ENCODE measurements at regions not wholly inside any gene's neighbourhood (a gene's known extent, or its start where the extent isn't known, plus 50 kb on each side); places are given as distances from the start of the nearest gene placed in this dataset.

GRCh38 chr3:25911525-25912295, 121.8 kb downstream of the OXSM start:
- DNase-seq (ENCODE audit: low read depth, low spot score) (no peak), FAIRE-seq (no peak)
- no peaks in the 10 kb centered on the region for H3K4me1 ChIP-seq (ENCODE audit: control insufficient read depth, extremely low read depth, insufficient read depth, low read length)
- no peak overlapping the region for H3K27ac ChIP-seq (ENCODE audit: control insufficient read depth, insufficient read depth, low read length)
- no peak for TF ChIP-seq CTCF (optimal IDR thresholded peaks at IDR 0.05 in 1 of 3, IDR thresholded peaks at IDR 0.05 in 1 of 3, conservative IDR thresholded peaks at IDR 0.05 in 1 of 3; ENCODE audit: extremely low read depth in 1 of 3, insufficient read depth in 2 of 3, low read length in 3 of 3)
- TF ChIP-seq EZH2 (IDR thresholded peaks at IDR 0.05; ENCODE audit: low read length) = no peak
- H3K9ac ChIP-seq (ENCODE audit: control insufficient read depth, extremely low read depth, insufficient read depth, low read length) = no peak overlapping the region
- H4K20me1 ChIP-seq (ENCODE audit: control insufficient read depth, extremely low read depth, insufficient read depth, low read length) = no peaks in the 10 kb centered on the region
- H3K9me1 ChIP-seq (ENCODE audit: control insufficient read depth, extremely low read depth, insufficient read depth, low read length) = no peaks in the 10 kb centered on the region
- H2AFZ ChIP-seq (ENCODE audit: control insufficient read depth, low read length) = no peak overlapping the region
- no peak overlapping the region for H3K4me2 ChIP-seq (ENCODE audit: control insufficient read depth, extremely low read depth, insufficient read depth, low read depth, low read length)
- H3K9me3 ChIP-seq (ENCODE audit: control insufficient read depth, low read depth, low read length) = no peaks in the 10 kb centered on the region
- dilution Hi-C loops (cut with MboI; ENCODE audit: extremely low pct_ligation_motif_present, low sequenced_read_pairs) = no loop called here
- no peak overlapping the region for H3K4me3 ChIP-seq (ENCODE audit: control insufficient read depth in 2 of 3, extremely low read depth in 1 of 3, insufficient read depth in 2 of 3, low read depth in 1 of 3, low read length in 3 of 3)
- H3K36me3 ChIP-seq (ENCODE audit: control insufficient read depth in 2 of 2, extremely low read depth in 1 of 2, insufficient read depth in 2 of 2, low read length in 2 of 2) = no peaks in the 10 kb centered on the region
- no peaks in the 10 kb centered on the region for H3K79me2 ChIP-seq (ENCODE audit: control insufficient read depth, insufficient read depth, low read length)
- H3K27me3 ChIP-seq (ENCODE audit: control insufficient read depth, extremely low read depth, insufficient read depth, low read length) = no peaks in the 10 kb centered on the region

GRCh38 chr3:25913179-25913578, 123.3 kb downstream of the OXSM start:
- H3K4me2 ChIP-seq (ENCODE audit: control insufficient read depth, extremely low read depth, insufficient read depth, low read depth, low read length) = no peak overlapping the region
- no peaks in the 10 kb centered on the region for H3K4me1 ChIP-seq (ENCODE audit: control insufficient read depth, extremely low read depth, insufficient read depth, low read length)
- no peaks in the 10 kb centered on the region for H3K27me3 ChIP-seq (ENCODE audit: control insufficient read depth, extremely low read depth, insufficient read depth, low read length)
- no peak overlapping the region for H3K9ac ChIP-seq (ENCODE audit: control insufficient read depth, extremely low read depth, insufficient read depth, low read length)
- no peaks in the 10 kb centered on the region for H4K20me1 ChIP-seq (ENCODE audit: control insufficient read depth, extremely low read depth, insufficient read depth, low read length)
- FAIRE-seq = no peak
- H3K4me3 ChIP-seq (ENCODE audit: control insufficient read depth in 2 of 3, extremely low read depth in 1 of 3, insufficient read depth in 2 of 3, low read depth in 1 of 3, low read length in 3 of 3) = no peak overlapping the region
- no peak overlapping the region for H3K27ac ChIP-seq (ENCODE audit: control insufficient read depth, insufficient read depth, low read length)
- no peak for DNase-seq (ENCODE audit: low read depth, low spot score)
- dilution Hi-C loops (cut with MboI; ENCODE audit: extremely low pct_ligation_motif_present, low sequenced_read_pairs) = no loop called here
- no peak overlapping the region for H2AFZ ChIP-seq (ENCODE audit: control insufficient read depth, low read length)
- H3K79me2 ChIP-seq (ENCODE audit: control insufficient read depth, insufficient read depth, low read length) = no peaks in the 10 kb centered on the region
- H3K9me1 ChIP-seq (ENCODE audit: control insufficient read depth, extremely low read depth, insufficient read depth, low read length) = no peaks in the 10 kb centered on the region
- no peaks in the 10 kb centered on the region for H3K36me3 ChIP-seq (ENCODE audit: control insufficient read depth in 2 of 2, extremely low read depth in 1 of 2, insufficient read depth in 2 of 2, low read length in 2 of 2)
- H3K9me3 ChIP-seq (ENCODE audit: control insufficient read depth, low read depth, low read length) = no peaks in the 10 kb centered on the region
- TF ChIP-seq EZH2 (IDR thresholded peaks at IDR 0.05; ENCODE audit: low read length) (no peak), CTCF (optimal IDR thresholded peaks at IDR 0.05 in 1 of 3, IDR thresholded peaks at IDR 0.05 in 1 of 3, conservative IDR thresholded peaks at IDR 0.05 in 1 of 3; ENCODE audit: extremely low read depth in 1 of 3, insufficient read depth in 2 of 3, low read length in 3 of 3) (no peak)

All from keratinocyte (primary cell).